ENCODE measurements at regions not wholly inside any gene's neighbourhood (a gene's known extent, or its start where the extent isn't known, plus 50 kb on each side); places are given as distances from the start of the nearest gene placed in this dataset.

DNA sequence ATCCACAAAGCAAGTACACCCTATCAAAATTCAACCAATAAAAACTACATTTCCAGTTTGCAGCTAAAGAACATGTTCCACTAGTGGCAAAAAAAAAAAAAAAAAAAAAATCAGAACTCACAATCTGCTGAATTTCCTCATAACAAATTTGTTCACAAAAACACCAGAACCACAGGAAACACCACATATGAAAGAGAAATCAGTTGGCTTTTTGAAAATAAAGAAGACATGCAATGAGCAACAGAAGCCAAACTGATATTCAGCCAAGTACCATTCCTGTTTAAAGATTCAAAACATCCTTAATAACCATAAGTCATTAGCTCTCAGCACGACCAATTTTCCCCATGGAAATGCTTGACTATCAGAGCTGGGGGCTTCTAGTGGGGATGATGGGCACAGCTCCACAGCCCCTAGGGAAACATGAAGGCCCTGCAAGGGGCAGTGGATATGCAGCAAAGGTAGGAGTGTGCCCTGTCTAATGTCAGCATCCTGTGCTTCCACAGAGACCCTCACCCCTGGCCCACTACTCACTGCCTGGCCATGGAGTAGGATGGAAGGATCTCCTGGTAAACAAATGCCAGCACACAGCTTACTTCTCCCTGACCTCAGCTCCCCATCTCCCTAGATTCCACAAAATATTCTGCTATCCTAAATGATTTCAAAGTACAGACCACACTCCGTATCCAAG, 74.0 kb upstream of the DOCK9 start (continued):
- TF ChIP-seq, protein P1, sequence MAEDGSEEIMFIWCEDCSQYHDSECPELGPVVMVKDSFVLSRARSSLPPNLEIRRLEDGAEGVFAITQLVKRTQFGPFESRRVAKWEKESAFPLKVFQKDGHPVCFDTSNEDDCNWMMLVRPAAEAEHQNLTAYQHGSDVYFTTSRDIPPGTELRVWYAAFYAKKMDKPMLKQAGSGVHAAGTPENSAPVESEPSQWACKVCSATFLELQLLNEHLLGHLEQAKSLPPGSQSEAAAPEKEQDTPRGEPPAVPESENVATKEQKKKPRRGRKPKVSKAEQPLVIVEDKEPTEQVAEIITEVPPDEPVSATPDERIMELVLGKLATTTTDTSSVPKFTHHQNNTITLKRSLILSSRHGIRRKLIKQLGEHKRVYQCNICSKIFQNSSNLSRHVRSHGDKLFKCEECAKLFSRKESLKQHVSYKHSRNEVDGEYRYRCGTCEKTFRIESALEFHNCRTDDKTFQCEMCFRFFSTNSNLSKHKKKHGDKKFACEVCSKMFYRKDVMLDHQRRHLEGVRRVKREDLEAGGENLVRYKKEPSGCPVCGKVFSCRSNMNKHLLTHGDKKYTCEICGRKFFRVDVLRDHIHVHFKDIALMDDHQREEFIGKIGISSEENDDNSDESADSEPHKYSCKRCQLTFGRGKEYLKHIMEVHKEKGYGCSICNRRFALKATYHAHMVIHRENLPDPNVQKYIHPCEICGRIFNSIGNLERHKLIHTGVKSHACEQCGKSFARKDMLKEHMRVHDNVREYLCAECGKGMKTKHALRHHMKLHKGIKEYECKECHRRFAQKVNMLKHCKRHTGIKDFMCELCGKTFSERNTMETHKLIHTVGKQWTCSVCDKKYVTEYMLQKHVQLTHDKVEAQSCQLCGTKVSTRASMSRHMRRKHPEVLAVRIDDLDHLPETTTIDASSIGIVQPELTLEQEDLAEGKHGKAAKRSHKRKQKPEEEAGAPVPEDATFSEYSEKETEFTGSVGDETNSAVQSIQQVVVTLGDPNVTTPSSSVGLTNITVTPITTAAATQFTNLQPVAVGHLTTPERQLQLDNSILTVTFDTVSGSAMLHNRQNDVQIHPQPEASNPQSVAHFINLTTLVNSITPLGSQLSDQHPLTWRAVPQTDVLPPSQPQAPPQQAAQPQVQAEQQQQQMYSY (CRISPR knock-in tag; IDR thresholded peaks at IDR 0.05) = no peak
- TF ChIP-seq RBM22 (optimal IDR thresholded peaks at IDR 0.05; ENCODE audit: low read length) = no peak

DNA sequence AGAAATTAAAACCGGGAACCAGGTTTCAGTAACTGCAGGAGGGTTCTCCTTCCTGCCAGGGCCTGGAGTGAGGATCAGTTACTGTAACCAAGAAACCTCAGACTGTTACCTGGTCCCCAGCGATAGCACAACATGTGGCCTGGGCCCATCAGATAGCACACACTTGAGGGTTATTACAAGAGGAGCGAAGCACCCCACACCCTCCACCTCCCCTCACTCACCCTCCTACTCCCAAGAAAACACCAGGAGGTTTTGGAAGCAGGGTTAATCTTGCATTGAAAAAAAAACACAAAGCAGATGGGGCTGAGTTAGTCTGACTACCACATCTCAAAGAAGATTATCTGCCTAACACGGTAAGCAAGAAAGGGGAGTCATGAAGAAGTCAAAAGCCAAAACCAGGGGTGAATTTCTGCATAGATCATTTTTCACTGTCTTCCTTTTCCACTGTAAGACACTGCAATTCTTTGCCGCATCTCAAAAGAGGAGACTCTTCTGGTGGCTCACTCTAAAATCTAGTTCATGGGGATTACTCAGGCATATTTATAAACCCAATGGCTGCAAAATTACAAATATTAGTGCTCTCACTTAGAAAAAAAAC, 75.9 kb upstream of the DOCK9 start:
- Histone ChIP-seq H3K79me2 (ENCODE audit: insufficient read depth, low read length) (no peaks in the 10 kb centered on the region), H3K36me3 (replicated peaks in 1 of 2; ENCODE audit: control insufficient read depth in 1 of 2, insufficient read depth in 2 of 2, low read length in 2 of 2) (no peaks in the 10 kb centered on the region), H3K27ac (ENCODE audit: extremely low read length, insufficient read depth, low read length) (no peak overlapping the region), H3K4me2 (ENCODE audit: low read depth, low read length) (no peak overlapping the region), H3K9me3 (ENCODE audit: low read length) (no peaks in the 10 kb centered on the region), H3K4me3 (replicated peaks in 1 of 3; ENCODE audit: insufficient read depth in 1 of 3, low read depth in 2 of 3, low read length in 3 of 3) (no peak overlapping the region), H2AFZ (ENCODE audit: low read length) (no peak overlapping the region), H4K20me1 (ENCODE audit: insufficient read depth, low read length) (no peaks in the 10 kb centered on the region), H3K9ac (ENCODE audit: insufficient read depth, low read depth, low read length) (no peak overlapping the region), H3K27me3 (ENCODE audit: control insufficient read depth in 1 of 2, insufficient read depth in 2 of 2, low read length in 2 of 2) (no peaks in the 10 kb centered on the region; a peak in 1 of 5 replicates), H3K4me1 (ENCODE audit: insufficient read depth, low read length) (no peaks in the 10 kb centered on the region)
- 75% methylated on average over 5 of the region's 5 CpGs for WGBS (ENCODE audit: low lambda C conversion rate)
- no TSS peak for BruUV-seq (replicated peaks)
- DNase-seq (ENCODE audit: low spot score) (no peak), ATAC-seq (no peak), FAIRE-seq (no peak)
- in situ Hi-C loops (cut with HindIII; ENCODE audit: extremely low pct_ligation_motif_present, low pct_unique_long_range_greater_than_20kb) (no loop called here), intact Hi-C loops (cut with micrococcal nuclease; ENCODE audit: unreplicated experiment) (no loop called here)
- CTCF ChIA-PET (ENCODE audit: low intra/inter-chr PET ratio, low total read pairs) = no interaction called here
- POLR2A ChIA-PET = no interaction called here
- TF ChIP-seq, protein P2, sequence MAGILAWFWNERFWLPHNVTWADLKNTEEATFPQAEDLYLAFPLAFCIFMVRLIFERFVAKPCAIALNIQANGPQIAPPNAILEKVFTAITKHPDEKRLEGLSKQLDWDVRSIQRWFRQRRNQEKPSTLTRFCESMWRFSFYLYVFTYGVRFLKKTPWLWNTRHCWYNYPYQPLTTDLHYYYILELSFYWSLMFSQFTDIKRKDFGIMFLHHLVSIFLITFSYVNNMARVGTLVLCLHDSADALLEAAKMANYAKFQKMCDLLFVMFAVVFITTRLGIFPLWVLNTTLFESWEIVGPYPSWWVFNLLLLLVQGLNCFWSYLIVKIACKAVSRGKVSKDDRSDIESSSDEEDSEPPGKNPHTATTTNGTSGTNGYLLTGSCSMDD (CRISPR knock-in tag; IDR thresholded peaks at IDR 0.05) = no peak
- no peak for TF ChIP-seq GABPB1 (CRISPR knock-in tag; IDR thresholded peaks at IDR 0.05)

Measured in HepG2 (cell line).